H1 (cell line): ENCODE measurements at regions not wholly inside any gene's neighbourhood (a gene's known extent, or its start where the extent isn't known, plus 50 kb on each side); places are given as distances from the start of the nearest gene placed in this dataset.

Source experiments
- CTCF ChIA-PET: fragments of 300-600 bp; sonication (Branson Sonifier 250); formaldehyde crosslinking; loops from one replicate; lab custom pipeline; 2021; ENCODE audit not compliant: partially characterized antibody; lab: Charles Lee
- POLR2A ChIA-PET: fragments of 300-600 bp; sonication (Branson Sonifier 250); formaldehyde crosslinking; loops from one replicate; lab custom pipeline; 2021; ENCODE audit warnings: inconsistent platforms; ENCODE audit not compliant: partially characterized antibody; lab: Charles Lee
- DNase-seq, 2 experiments: peaks; one replicate each; pipeline versions ENCODE4 v3.0.0 to v3.0.0-alpha.2; 2010 to 2022; ENCODE audit warnings: low spot score in 2 of 2, low read depth in 1 of 2, mixed read lengths in 1 of 2
- FAIRE-seq: peaks from 2 replicates; lab custom pipeline; 2011; peaks lifted over from hg19 to GRCh38; lab: Jason Lieb, UNC
- H2AFZ ChIP-seq: 2 replicates; pipeline ENCODE4 v1.8.1; 2012; ENCODE audit warnings: low read length, inconsistent platforms
- H2AK5ac ChIP-seq: 2 replicates; pipeline ENCODE4 v1.6.1; 2013; ENCODE audit warnings: low read depth, low read length
- H2BK120ac ChIP-seq: replicated peaks from 2 replicates; pipeline ENCODE3; 2013; ENCODE audit warnings: low read depth, low read length, inconsistent platforms
- H2BK12ac ChIP-seq: 2 replicates; pipeline ENCODE4 v1.6.1; 2013; ENCODE audit warnings: low read depth, low read length
- H2BK15ac ChIP-seq: 2 replicates; pipeline ENCODE4 v1.6.1; 2013; ENCODE audit warnings: low read length
- H2BK20ac ChIP-seq: 2 replicates; pipeline ENCODE4 v1.6.1; 2013; ENCODE audit warnings: low read length
- H2BK5ac ChIP-seq: 2 replicates; pipeline ENCODE4 v1.6.1; 2013; ENCODE audit warnings: low read depth, low read length
- H3K14ac ChIP-seq: 2 replicates; pipeline ENCODE4 v1.6.1; 2013; ENCODE audit warnings: inconsistent platforms; ENCODE audit not compliant: insufficient read length
- H3K18ac ChIP-seq: 2 replicates; pipeline ENCODE4 v1.6.1; 2013; ENCODE audit warnings: low read length; ENCODE audit errors: extremely low read depth
- H3K23ac ChIP-seq: 2 replicates; pipeline ENCODE4 v1.6.1; 2013; ENCODE audit warnings: inconsistent platforms; ENCODE audit not compliant: insufficient read length
- H3K23me2 ChIP-seq: 2 replicates; pipeline ENCODE4 v1.6.1; 2013; ENCODE audit warnings: low read depth, low read length
- H3K27ac ChIP-seq: 2 replicates; pipeline ENCODE4 v1.6.1; 2011; ENCODE audit warnings: low read depth, low read length, inconsistent platforms
- H3K27me3 ChIP-seq, 4 experiments: replicated peaks in 1 of 4; 1 replicate in 1 of 4; 2 replicates in 3 of 4; pipeline versions ENCODE4 v1.6.1 to v1.8.1; 2011 to 2013; ENCODE audit warnings: low read length in 3 of 4, mild to moderate bottlenecking in 3 of 4, inconsistent platforms in 2 of 4, mixed read lengths in 2 of 4, moderate library complexity in 1 of 4; ENCODE audit not compliant: control insufficient read depth in 3 of 4, insufficient read depth in 3 of 4; ENCODE audit errors: extremely low read depth in 1 of 4
- H3K36me3 ChIP-seq, 4 experiments: 2 replicates each; pipeline versions ENCODE4 v1.6.1 to v1.8.1; 2011 to 2013; ENCODE audit warnings: mild to moderate bottlenecking in 4 of 4, low read length in 3 of 4, moderate library complexity in 2 of 4, control low read depth in 1 of 4, inconsistent platforms in 1 of 4; ENCODE audit not compliant: insufficient read depth in 4 of 4, control insufficient read depth in 2 of 4
- H3K4ac ChIP-seq: replicated peaks from 2 replicates; pipeline ENCODE3; 2013; ENCODE audit warnings: low read length, low read depth, mixed read lengths, inconsistent platforms; ENCODE audit not compliant: insufficient read length
- H3K4me1 ChIP-seq, 4 experiments: replicated peaks in 1 of 4; 1 replicate in 1 of 4; 2 replicates in 3 of 4; pipeline versions ENCODE4 v1.6.1 to v1.8.1; 2011 to 2013; ENCODE audit warnings: low read length in 3 of 4, inconsistent platforms in 2 of 4, mixed read lengths in 1 of 4; ENCODE audit not compliant: insufficient read depth in 4 of 4, control insufficient read depth in 3 of 4
- H3K4me2 ChIP-seq, 2 experiments: 2 replicates each; pipeline versions ENCODE4 v1.6.1 to v1.8.1; 2011 to 2013; ENCODE audit warnings: low read depth in 2 of 2, low read length in 2 of 2, control low read depth in 1 of 2, inconsistent platforms in 1 of 2, mild to moderate bottlenecking in 1 of 2; ENCODE audit not compliant: insufficient read depth in 1 of 2
- H3K4me3 ChIP-seq, 4 experiments: fragments of 200-600, 300-600 bp in 1 of 4; sonication (generic), shearing (Covaris generic), sonication (Bioruptor Twin) in 1 of 4; 2 replicates each; pipeline versions ENCODE4 v1.5.1 to v1.8.1; 2011 to 2016; ENCODE audit warnings: low read length in 4 of 4, low read depth in 3 of 4, control low read depth in 2 of 4, inconsistent platforms in 2 of 4, mild to moderate bottlenecking in 2 of 4, mixed read lengths in 1 of 4, moderate library complexity in 1 of 4; ENCODE audit not compliant: insufficient read depth in 2 of 4; ENCODE audit errors: extremely low read depth in 1 of 4
- H3K56ac ChIP-seq: replicated peaks from 2 replicates; pipeline ENCODE3; 2013; ENCODE audit warnings: low read depth, mild to moderate bottlenecking, mixed read lengths, low read length, inconsistent platforms; ENCODE audit not compliant: insufficient read length
- H3K79me1 ChIP-seq: 2 replicates; pipeline ENCODE4 v1.6.1; 2013; ENCODE audit warnings: low read depth, low read length, control low read depth
- H3K79me2 ChIP-seq, 2 experiments: 2 replicates each; pipeline versions ENCODE4 v1.6.1 to v1.8.1; 2012 to 2013; ENCODE audit warnings: low read length in 2 of 2, mild to moderate bottlenecking in 2 of 2, inconsistent platforms in 1 of 2; ENCODE audit not compliant: insufficient read depth in 2 of 2, control insufficient read depth in 1 of 2
- H3K9ac ChIP-seq, 4 experiments: replicated peaks in 1 of 4; 1 replicate in 1 of 4; 2 replicates in 3 of 4; pipeline versions ENCODE4 v1.6.1 to v1.8.1; 2011 to 2013; ENCODE audit warnings: low read depth in 3 of 4, low read length in 3 of 4, control low read depth in 2 of 4, mild to moderate bottlenecking in 2 of 4, moderate library complexity in 2 of 4, inconsistent platforms in 1 of 4; ENCODE audit errors: extremely low read depth in 1 of 4
- H3K9me3 ChIP-seq, 2 experiments: 2 replicates each; pipeline versions ENCODE4 v1.6.1 to v1.8.1; 2012 to 2013; ENCODE audit warnings: mild to moderate bottlenecking in 2 of 2, moderate library complexity in 2 of 2, control low read depth in 1 of 2, inconsistent platforms in 1 of 2, low read depth in 1 of 2, low read length in 1 of 2, mixed read lengths in 1 of 2; ENCODE audit not compliant: insufficient read depth in 2 of 2
- H4K20me1 ChIP-seq, 2 experiments: replicated peaks in 1 of 2; 2 replicates each; pipeline versions ENCODE3 to v1.8.1; 2011 to 2013; ENCODE audit warnings: inconsistent platforms in 2 of 2, low read length in 2 of 2, mild to moderate bottlenecking in 1 of 2; ENCODE audit not compliant: insufficient read depth in 2 of 2, control insufficient read depth in 1 of 2
- H4K5ac ChIP-seq: 2 replicates; pipeline ENCODE4 v1.6.1; 2013; ENCODE audit warnings: low read length, low read depth, mixed read lengths, inconsistent platforms; ENCODE audit not compliant: insufficient read length
- H4K8ac ChIP-seq: 2 replicates; pipeline ENCODE4 v1.8.0; 2013; ENCODE audit warnings: mild to moderate bottlenecking, moderate library complexity, low read length, inconsistent platforms; ENCODE audit not compliant: insufficient read depth; ENCODE audit errors: extremely low read depth
- H4K91ac ChIP-seq: replicated peaks from 2 replicates; pipeline ENCODE3; 2013; ENCODE audit warnings: low read length, mixed read lengths, inconsistent platforms; ENCODE audit not compliant: insufficient read length
- BACH1 ChIP-seq: IDR thresholded peaks from 2 replicates; pipeline ENCODE4 v1.6.1; 2012; ENCODE audit warnings: low read length, improper control_type of control experiment
- CBX8 ChIP-seq: fragments of 300-800, 300-1000 bp; sonication (generic); IDR thresholded peaks from 2 replicates; pipeline ENCODE4 v1.7.1; 2016; ENCODE audit warnings: low read depth, low read length, borderline replicate concordance
- CEBPB ChIP-seq: IDR thresholded peaks from 2 replicates; pipeline ENCODE4 v1.6.1; 2012; ENCODE audit warnings: low read depth, low read length
- CHD2 ChIP-seq: IDR thresholded peaks from 2 replicates; pipeline ENCODE4 v1.6.1; 2012; ENCODE audit warnings: low read length, improper control_type of control experiment
- EGR1 ChIP-seq: IDR thresholded peaks from 2 replicates; pipeline ENCODE4 v1.6.1; 2011; ENCODE audit warnings: low read depth, low read length, borderline replicate concordance
- EZH2 ChIP-seq: fragments of 200-600 bp; sonication (generic); IDR thresholded peaks from 2 replicates; pipeline ENCODE4 v1.7.1; 2012; ENCODE audit warnings: low read depth, mild to moderate bottlenecking, moderate library complexity, low read length, inconsistent platforms; ENCODE audit not compliant: severe bottlenecking
- HDAC6 ChIP-seq: IDR thresholded peaks from one replicate; pipeline ENCODE4 v1.7.1; 2012; ENCODE audit warnings: low read depth, mild to moderate bottlenecking, inconsistent platforms, low read length, moderate library complexity
- KDM4A ChIP-seq: IDR thresholded peaks from one replicate; pipeline ENCODE4 v1.7.1; 2012; ENCODE audit warnings: low read depth, mild to moderate bottlenecking, moderate library complexity, low read length, inconsistent platforms; ENCODE audit not compliant: severe bottlenecking
- PHF8 ChIP-seq: fragments of 200-600 bp; sonication (generic); conservative IDR thresholded peaks from 2 replicates; pipeline ENCODE4 v1.7.1; 2012; ENCODE audit warnings: low read depth, mild to moderate bottlenecking, inconsistent platforms, low read length, moderate library complexity
- SAP30 ChIP-seq: fragments of 300-600 bp; sonication (generic); IDR thresholded peaks from 2 replicates; pipeline ENCODE4 v1.7.1; 2012; ENCODE audit warnings: low read length, moderate library complexity, mild to moderate bottlenecking, inconsistent platforms; ENCODE audit not compliant: insufficient read depth, insufficient replicate concordance
- SP1 ChIP-seq: IDR thresholded peaks from 2 replicates; pipeline ENCODE4 v1.6.1; 2011; ENCODE audit warnings: low read depth, low read length
- SUZ12 ChIP-seq: fragments of 200-600 bp; sonication (generic); IDR thresholded peaks from 2 replicates; pipeline ENCODE4 v1.6.1; 2012; ENCODE audit warnings: mild to moderate bottlenecking, inconsistent platforms, low read length, moderate library complexity, mixed read lengths
- TEAD4 ChIP-seq: IDR thresholded peaks from 2 replicates; pipeline ENCODE4 v1.6.1; 2012; ENCODE audit warnings: low read depth, low read length, inconsistent platforms, mixed read lengths
- WGBS, 2 experiments: shearing (Covaris generic) in 1 of 2; methylation state at CpG; one replicate each; pipeline versions ENCODE4 v1.1.6 to v1.1.7; 2013 to 2015; ENCODE audit warnings: low lambda C conversion rate in 2 of 2, mixed read lengths in 2 of 2, inconsistent platforms in 1 of 2, low coverage in 1 of 2, missing lambda C conversion rate in 1 of 2; ENCODE audit not compliant: insufficient replicate concordance in 2 of 2, insufficient coverage in 1 of 2, insufficient read length in 1 of 2; ENCODE audit errors: extremely low coverage in 1 of 2, missing lambda C conversion rate in 1 of 2; 5-methylcytosine and 5-hydroxymethylcytosine counted together

GRCh38 chr10:124336186-124336585 is 82.5 kb downstream of the OAT start:
- 73% methylated on average over 2 of the region's 2 CpGs; no CpG with 5 or more reads in 1 of the 2 experiments for WGBS, 2 experiments
- H3K36me3 ChIP-seq = no peaks in the 10 kb centered on the region
- no peak overlapping the region for H3K4me3 ChIP-seq
- H2BK120ac ChIP-seq = no peak overlapping the region
- H4K8ac ChIP-seq = no peak overlapping the region
- H3K27me3 ChIP-seq = no peaks in the 10 kb centered on the region
- no peak overlapping the region for H3K14ac ChIP-seq
- no peaks in the 10 kb centered on the region for H3K79me2 ChIP-seq
- H3K4ac ChIP-seq = no peak overlapping the region
- no peak overlapping the region for H3K18ac ChIP-seq
- ChIA-PET CTCF (interaction anchor here (0.6 to 3.5 kb wide), 4 partner anchors 12 to 359 kb away, joined by 3 to 17 read pairs (median 3); no protein-coding TSS in a partner anchor), POLR2A (no interaction called here)
- H4K20me1 ChIP-seq = no peaks in the 10 kb centered on the region
- H3K27ac ChIP-seq = no peak overlapping the region
- no peaks in the 10 kb centered on the region for H3K79me1 ChIP-seq
- no peak overlapping the region for H2BK12ac ChIP-seq
- H3K23ac ChIP-seq = no peak overlapping the region
- H2AK5ac ChIP-seq = no peak overlapping the region
- no peak overlapping the region for H2AFZ ChIP-seq
- FAIRE-seq = no peak
- H3K4me2 ChIP-seq = no peak overlapping the region
- TF ChIP-seq PHF8 (no peak), SUZ12 (no peak), SP1 (no peak), KDM4A (no peak), SAP30 (no peak), CHD2 (no peak), CBX8 (no peak), TEAD4 (no peak), HDAC6 (no peak), EGR1 (no peak), EZH2 (no peak), BACH1 (no peak), CEBPB (no peak)
- peak in 1 of 2 experiments; percentile 16 for DNase-seq
- no peak overlapping the region for H4K91ac ChIP-seq
- no peak overlapping the region for H2BK15ac ChIP-seq
- no peaks in the 10 kb centered on the region for H3K9me3 ChIP-seq
- no peak overlapping the region for H2BK20ac ChIP-seq
- H3K56ac ChIP-seq = no peak overlapping the region
- no peak overlapping the region for H4K5ac ChIP-seq
- no peaks in the 10 kb centered on the region for H3K23me2 ChIP-seq
- H3K9ac ChIP-seq = no peak overlapping the region
- no peak overlapping the region for H2BK5ac ChIP-seq
- H3K4me1 ChIP-seq = no peaks in the 10 kb centered on the region
